ENCODE measurements at regions not wholly inside any gene's neighbourhood (a gene's known extent, or its start where the extent isn't known, plus 50 kb on each side); places are given as distances from the start of the nearest gene placed in this dataset.
"Not testable (repeated sequence)": the region's sequence is repeated elsewhere in the genome, so short reads cannot be mapped to it uniquely, and the experiment has no call there.

GRCh38 chr10:91062091-91062490 lies 141.2 kb upstream of the ANKRD1 start:
- no peak for DNase-seq (ENCODE audit: low spot score)
- intact Hi-C loops (cut with DNase I) = no loop called here

GRCh38 chr10:91071786-91072185 lies 148.7 kb upstream of the PCGF5 start:
- no peak for DNase-seq (ENCODE audit: low spot score)

GRCh38 chr10:91073286-91073979 lies 147.0 kb upstream of the PCGF5 start:
- intact Hi-C loops (cut with DNase I) = no loop called here
- DNase-seq (ENCODE audit: low spot score) = no peak

More at GRCh38 chr10:91071786-91072185, 148.7 kb upstream of the PCGF5 start:
- intact Hi-C loops (cut with DNase I) = no loop called here

- intact Hi-C loops (cut with DNase I) = no loop called here
- no peak for DNase-seq (ENCODE audit: low spot score)
Observed at GRCh38 chr10:91076991-91077548, 143.4 kb upstream of the PCGF5 start.

GRCh38 chr10:91077549-91078071 lies 142.9 kb upstream of the PCGF5 start:
- intact Hi-C loops (cut with DNase I) = no loop called here
- peak; percentile 87 for DNase-seq (ENCODE audit: low spot score)

GRCh38 chr10:91080776-91081175 lies 139.7 kb upstream of the PCGF5 start:
- no peak for DNase-seq (ENCODE audit: low spot score)
- intact Hi-C loops (cut with DNase I) = no loop called here

- no peak for DNase-seq (ENCODE audit: low spot score)
- intact Hi-C loops (cut with DNase I) = no loop called here
Observed at GRCh38 chr10:91082447-91082846, 138.0 kb upstream of the PCGF5 start.

GRCh38 chr10:91088300-91089140 lies 131.9 kb upstream of the PCGF5 start:
- intact Hi-C loops (cut with DNase I) = no loop called here
- DNase-seq (ENCODE audit: low spot score) = no peak

GRCh38 chr10:91090761-91091529 lies 129.5 kb upstream of the PCGF5 start:
- intact Hi-C loops (cut with DNase I) = no loop called here
- no peak for DNase-seq (ENCODE audit: low spot score)

- DNase-seq (ENCODE audit: low spot score) = no peak
- intact Hi-C loops (cut with DNase I) = no loop called here
Observed at GRCh38 chr10:91091780-91092179, 128.7 kb upstream of the PCGF5 start.

GRCh38 chr10:91096274-91096673 lies 124.2 kb upstream of the PCGF5 start:
- DNase-seq (ENCODE audit: low spot score) = no peak
- intact Hi-C loops (cut with DNase I) = no loop called here

GRCh38 chr10:91097313-91097712 lies 123.2 kb upstream of the PCGF5 start:
- no peak for DNase-seq (ENCODE audit: low spot score)
- intact Hi-C loops (cut with DNase I) = no loop called here

- DNase-seq (ENCODE audit: low spot score); intact Hi-C loops (cut with DNase I): not testable (repeated sequence)
Observed at GRCh38 chr10:91098021-91098420, 122.4 kb upstream of the PCGF5 start.

- no peak for DNase-seq (ENCODE audit: low spot score)
- intact Hi-C loops (cut with DNase I) = loop anchor here in 1 of 2 donors (10.0 kb wide), 1 partner anchor 51 kb away; no protein-coding TSS in a partner anchor
Observed at GRCh38 chr10:91103384-91104192, 116.9 kb upstream of the PCGF5 start.

- intact Hi-C loops (cut with DNase I) = loop anchor here in 1 of 2 donors (10.0 kb wide), 1 partner anchor 50 kb away; no protein-coding TSS in a partner anchor
- DNase-seq (ENCODE audit: low spot score) = no peak
Observed at GRCh38 chr10:91104193-91105041, 116.0 kb upstream of the PCGF5 start.

- intact Hi-C loops (cut with DNase I) = loop anchor here in 1 of 2 donors (10.0 kb wide), 1 partner anchor 50 kb away; no protein-coding TSS in a partner anchor
- DNase-seq (ENCODE audit: low spot score) = no peak
Observed at GRCh38 chr10:91105269-91105668, 115.2 kb upstream of the PCGF5 start.

- no peak for DNase-seq (ENCODE audit: low spot score)
- intact Hi-C loops (cut with DNase I) = loop anchor here in 1 of 2 donors (10.0 kb wide), 1 partner anchor 46 kb away; no protein-coding TSS in a partner anchor
Observed at GRCh38 chr10:91108820-91109219, 111.6 kb upstream of the PCGF5 start.
